Retinal pigment epithelial cell (primary cell): ENCODE measurements at regions not wholly inside any gene's neighbourhood (a gene's known extent, or its start where the extent isn't known, plus 50 kb on each side); places are given as distances from the start of the nearest gene placed in this dataset.

Experiments
- DNase-seq: peaks from one replicate; pipeline ENCODE4 v3.0.0-alpha.2; 2010; ENCODE audit warnings: low read depth
- H3K4me3 ChIP-seq: 2 replicates; pipeline ENCODE4 v1.5.1; 2011; ENCODE audit warnings: mild to moderate bottlenecking, low read length, control low read depth, moderate library complexity
- CTCF ChIP-seq: conservative IDR thresholded peaks from 2 replicates; pipeline ENCODE4 v1.5.1; 2011; ENCODE audit warnings: low read depth, low read length, control low read depth, inconsistent platforms

DNA sequence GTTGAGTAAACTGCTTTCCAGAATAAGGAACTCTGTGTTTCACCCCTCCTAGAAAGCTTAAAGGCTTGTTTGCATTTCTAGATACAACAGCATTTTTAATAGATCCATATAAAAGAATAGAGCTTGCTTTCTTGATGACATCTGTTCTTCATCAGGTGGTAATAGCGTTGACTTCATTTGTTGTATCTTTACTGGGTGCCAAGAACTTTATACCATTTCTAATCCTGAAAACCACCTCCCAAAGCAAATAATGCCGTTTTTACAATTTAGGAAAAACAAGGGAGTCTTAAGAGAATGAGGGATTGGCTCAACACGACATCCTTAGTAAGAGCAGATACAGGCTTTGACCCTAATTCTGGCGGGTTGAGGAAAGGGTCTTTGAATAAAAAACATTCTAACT is 993.4 kb downstream of the TYW1 start:
- DNase-seq: no peak
- H3K4me3 ChIP-seq: no peak overlapping the region

GRCh38 chr7:67990716-67991115 is 994.1 kb downstream of the TYW1 start:
- no peak for DNase-seq
- no peak overlapping the region for H3K4me3 ChIP-seq
- no peak for TF ChIP-seq CTCF

More for the DNA sequence above, 993.4 kb downstream of the TYW1 start:
- TF ChIP-seq CTCF: no peak

- DNase-seq: no peak
- no peak overlapping the region for H3K4me3 ChIP-seq
- TF ChIP-seq CTCF: no peak
Measured at GRCh38 chr7:67992287-67992686, 995.7 kb downstream of the TYW1 start.

- TF ChIP-seq CTCF: no peak
- no peak overlapping the region for H3K4me3 ChIP-seq
- DNase-seq: no peak
Measured at GRCh38 chr7:68005992-68006391, 1009.4 kb downstream of the TYW1 start.

GRCh38 chr7:68006619-68007018 is 1010.0 kb downstream of the TYW1 start:
- no peak for TF ChIP-seq CTCF
- no peak overlapping the region for H3K4me3 ChIP-seq
- no peak for DNase-seq

GRCh38 chr7:68009716-68010115 is 1013.1 kb downstream of the TYW1 start:
- TF ChIP-seq CTCF: no peak
- no peak for DNase-seq
- no peak overlapping the region for H3K4me3 ChIP-seq

DNA sequence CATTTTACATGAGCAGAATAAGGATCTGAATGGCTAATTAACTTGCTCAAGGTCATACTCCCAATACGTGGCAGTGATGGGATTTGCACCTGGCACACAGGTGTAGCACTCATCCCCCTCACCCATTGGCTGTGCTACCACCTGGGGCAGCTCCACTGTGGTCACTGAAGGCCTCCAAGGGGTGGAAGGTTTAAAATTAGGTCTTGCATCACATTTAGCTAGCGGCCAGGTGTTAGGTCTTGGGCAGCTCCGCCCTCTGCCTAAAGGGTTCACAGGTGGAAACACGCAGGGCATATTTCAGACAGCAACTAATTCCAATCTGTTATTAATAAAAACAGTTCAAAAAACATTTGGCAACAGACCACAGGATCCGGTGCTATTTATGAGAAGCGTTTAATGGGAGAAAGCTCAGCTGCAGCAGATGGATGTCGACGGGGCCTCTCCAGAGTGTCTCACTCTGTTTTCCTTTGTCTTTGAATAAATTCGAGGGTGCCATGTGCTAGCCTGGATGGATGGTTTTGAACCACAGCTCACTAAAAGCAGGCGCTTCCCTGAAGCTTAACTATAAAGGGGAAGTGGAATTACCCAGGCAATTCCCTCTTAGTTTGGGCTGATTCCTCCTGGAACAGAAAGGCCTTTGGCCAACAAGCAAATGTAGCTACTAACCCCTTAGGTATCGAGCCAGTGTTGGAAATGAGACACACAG is 1017.6 kb downstream of the TYW1 start:
- no peak for TF ChIP-seq CTCF
- H3K4me3 ChIP-seq: no peak overlapping the region
- DNase-seq: no peak
